Aorta (tissue), 5 donors: ENCODE measurements at regions not wholly inside any gene's neighbourhood (a gene's known extent, or its start where the extent isn't known, plus 50 kb on each side); places are given as distances from the start of the nearest gene placed in this dataset.

Experiments
- ATAC-seq: fragments of 200-7000 bp; cut with Tn5 transposase; one replicate; pipeline ENCODE4 v1.9.1; 2022; ENCODE audit warnings: moderate library complexity; ENCODE audit not compliant: low FRiP score
- DNase-seq, 2 donors: peaks; one replicate each; pipeline ENCODE4 v3.0.0-alpha.2; 2020
- H3K27ac ChIP-seq, 2 donors: one replicate each; pipeline ENCODE4 v1.5.1; 2013; ENCODE audit warnings: low read length in 2 of 2, mild to moderate bottlenecking in 2 of 2, moderate library complexity in 2 of 2, control low read depth in 1 of 2, inconsistent platforms in 1 of 2, low read depth in 1 of 2
- H3K27me3 ChIP-seq, 2 donors: one replicate each; pipeline ENCODE4 v1.6.1; 2013; ENCODE audit warnings: control low read depth in 1 of 2, low read length in 1 of 2, mild to moderate bottlenecking in 1 of 2, moderate library complexity in 1 of 2; ENCODE audit not compliant: insufficient read depth in 2 of 2, control insufficient read depth in 1 of 2
- H3K36me3 ChIP-seq, 2 donors: one replicate each; pipeline ENCODE4 v1.6.1; 2013; ENCODE audit warnings: control low read depth in 1 of 2, low read length in 1 of 2, mild to moderate bottlenecking in 1 of 2; ENCODE audit not compliant: insufficient read depth in 2 of 2, control insufficient read depth in 1 of 2
- H3K4me1 ChIP-seq, 2 donors: one replicate each; pipeline ENCODE4 v1.6.1; 2013; ENCODE audit warnings: low read length in 2 of 2, control low read depth in 1 of 2, mild to moderate bottlenecking in 1 of 2, moderate library complexity in 1 of 2; ENCODE audit not compliant: insufficient read depth in 2 of 2, control insufficient read depth in 1 of 2
- H3K4me3 ChIP-seq, 2 donors: one replicate each; pipeline ENCODE4 v1.5.1; 2013; ENCODE audit warnings: low read length in 2 of 2, control low read depth in 1 of 2, mild to moderate bottlenecking in 1 of 2
- H3K9me3 ChIP-seq: one replicate; pipeline ENCODE4 v1.6.1; 2013; ENCODE audit warnings: mild to moderate bottlenecking, low read length; ENCODE audit not compliant: control insufficient read depth
- WGBS, 2 donors: extraction: QIAGEN DNeasy Blood & Tissue Kit; methylation state at CpG; one replicate each; pipeline ENCODE4 v1.1.7; 2013; 5-methylcytosine and 5-hydroxymethylcytosine counted together
- intact Hi-C, 2 donors: fragments of 100-400 bp; cut with DNase I; formaldehyde crosslinking; loops; one replicate each; pipeline versions ENCODE4 v1.14.2 to v1.15.0; 2022
- donor health status: healthy with polysubstance abuse.
- donor health status: Bipolar disorder and iron deficiency.
- donor health status: DM: no; HTN: no; CAD: no.
- donor health status: DM: no; HTN: no; CAD: no.
- donor health status: DM: yes; HTN: yes; CAD: no.

GRCh38 chr13:42686165-42686564, 95.2 kb upstream of the FAM216B start:
- Histone ChIP-seq H3K9me3 (no peaks in the 10 kb centered on the region), H3K27ac (no peak overlapping the region), H3K36me3 (no peaks in the 10 kb centered on the region), H3K4me3 (no peak overlapping the region), H3K4me1 (no peaks in the 10 kb centered on the region), H3K27me3 (no peaks in the 10 kb centered on the region)
- DNase-seq (no peak), ATAC-seq (no peak)
- intact Hi-C loops: no loop called here

GRCh38 chr13:42688821-42689220, 92.6 kb upstream of the FAM216B start:
- no peak for DNase-seq
- 55 to 59% methylated on average over 4 of the region's 4 CpGs for WGBS, 2 donors
- ATAC-seq: no peak
- no peaks in the 10 kb centered on the region for H3K4me1 ChIP-seq
- H3K9me3 ChIP-seq: no peaks in the 10 kb centered on the region
- no peak overlapping the region for H3K4me3 ChIP-seq
- no peaks in the 10 kb centered on the region for H3K36me3 ChIP-seq
- H3K27ac ChIP-seq: no peak overlapping the region
- H3K27me3 ChIP-seq: no peaks in the 10 kb centered on the region
- intact Hi-C loops: no loop called here

GRCh38 chr13:42696191-42696590, 85.2 kb upstream of the FAM216B start:
- no peaks in the 10 kb centered on the region for H3K4me1 ChIP-seq
- H3K27ac ChIP-seq: no peak overlapping the region
- no peaks in the 10 kb centered on the region for H3K36me3 ChIP-seq
- DNase-seq: no peak
- WGBS, 2 donors: 60 to 61% methylated on average over 4 of the region's 4 CpGs
- H3K4me3 ChIP-seq: no peak overlapping the region
- no peaks in the 10 kb centered on the region for H3K27me3 ChIP-seq
- H3K9me3 ChIP-seq: no peaks in the 10 kb centered on the region
- ATAC-seq: no peak
- intact Hi-C loops: no loop called here

- no peaks in the 10 kb centered on the region for H3K27me3 ChIP-seq
- H3K27ac ChIP-seq: no peak overlapping the region
- intact Hi-C loops: no loop called here
- whole genome bisulfite sequencing, 2 donors: 88 to 91% methylated on average over 6 of the region's 6 CpGs
- ATAC-seq (no peak), DNase-seq (no peak)
- no peak overlapping the region for H3K4me3 ChIP-seq
- no peaks in the 10 kb centered on the region for H3K4me1 ChIP-seq
- H3K9me3 ChIP-seq: no peaks in the 10 kb centered on the region
- H3K36me3 ChIP-seq: no peaks in the 10 kb centered on the region
Observed at GRCh38 chr13:42699912-42700311, 81.5 kb upstream of the FAM216B start.

GRCh38 chr13:42702716-42703115, 78.7 kb upstream of the FAM216B start:
- Histone ChIP-seq H3K27ac (no peak overlapping the region), H3K4me1 (no peaks in the 10 kb centered on the region), H3K9me3 (no peaks in the 10 kb centered on the region), H3K36me3 (no peaks in the 10 kb centered on the region), H3K4me3 (no peak overlapping the region), H3K27me3 (no peaks in the 10 kb centered on the region)
- DNase-seq: no peak
- 11 to 12% methylated on average over 2 of the region's 2 CpGs for WGBS, 2 donors
- ATAC-seq: peak; percentile 65
- intact Hi-C loops: no loop called here

DNA sequence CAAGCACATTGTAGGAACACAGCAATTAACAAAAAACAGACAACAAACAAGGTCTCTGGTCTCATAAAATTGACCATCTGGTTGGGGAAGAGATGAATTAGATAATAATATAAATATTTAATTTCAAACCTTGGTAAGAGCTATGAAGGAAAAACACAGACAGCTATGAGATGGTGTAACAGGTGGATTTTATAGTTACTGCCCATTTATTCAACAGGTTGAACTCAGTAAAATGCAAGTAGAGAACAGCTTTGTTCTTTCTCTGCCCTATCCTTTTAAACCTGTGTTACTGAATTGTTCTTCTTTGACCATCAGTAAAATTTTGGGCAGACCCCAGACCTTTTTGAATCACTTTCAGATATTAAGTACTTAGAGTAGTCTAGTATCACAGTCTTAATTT, 77.6 kb upstream of the FAM216B start:
- DNase-seq (no peak), ATAC-seq (no peak)
- no peaks in the 10 kb centered on the region for H3K27me3 ChIP-seq
- H3K27ac ChIP-seq: no peak overlapping the region
- intact Hi-C loops: no loop called here
- no peaks in the 10 kb centered on the region for H3K36me3 ChIP-seq
- H3K9me3 ChIP-seq: no peaks in the 10 kb centered on the region
- H3K4me3 ChIP-seq: no peak overlapping the region
- H3K4me1 ChIP-seq: no peaks in the 10 kb centered on the region

DNA sequence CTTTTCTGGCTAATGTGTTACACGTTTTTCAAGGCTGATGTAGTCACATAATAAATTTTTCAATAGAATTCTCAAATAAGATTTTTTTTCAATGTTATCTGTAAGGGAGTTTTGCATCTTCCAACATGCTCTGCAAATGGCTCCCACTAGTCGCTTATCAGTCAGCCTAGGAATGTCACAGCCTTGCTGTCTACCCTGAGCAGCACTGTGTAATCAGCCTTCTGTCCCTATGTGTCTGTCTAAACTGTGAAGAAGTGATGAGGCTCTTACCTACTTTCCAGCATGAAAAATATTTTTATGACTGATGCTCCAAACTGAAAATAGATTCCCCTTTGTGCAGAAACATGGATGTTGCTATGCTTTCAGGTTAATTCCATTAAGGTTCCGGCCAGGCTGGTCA, 75.1 kb upstream of the FAM216B start:
- no peak for DNase-seq
- no peak overlapping the region for H3K27ac ChIP-seq
- H3K9me3 ChIP-seq: no peaks in the 10 kb centered on the region
- intact Hi-C loops: no loop called here
- H3K4me3 ChIP-seq: no peak overlapping the region
- H3K27me3 ChIP-seq: no peaks in the 10 kb centered on the region
- H3K36me3 ChIP-seq: no peaks in the 10 kb centered on the region
- no peaks in the 10 kb centered on the region for H3K4me1 ChIP-seq
- ATAC-seq: no peak
- 63 to 77% methylated on average over 3 of the region's 3 CpGs for WGBS, 2 donors

- WGBS, 2 donors: 81 to 83% methylated on average over 4 of the region's 4 CpGs
- no peaks in the 10 kb centered on the region for H3K4me1 ChIP-seq
- H3K4me3 ChIP-seq: no peak overlapping the region
- no peaks in the 10 kb centered on the region for H3K9me3 ChIP-seq
- DNase-seq (no peak), ATAC-seq (no peak)
- H3K27me3 ChIP-seq: no peaks in the 10 kb centered on the region
- no peak overlapping the region for H3K27ac ChIP-seq
- no peaks in the 10 kb centered on the region for H3K36me3 ChIP-seq
- intact Hi-C loops: no loop called here
Observed at GRCh38 chr13:42707048-42707447, 74.3 kb upstream of the FAM216B start.

GRCh38 chr13:42707586-42707985, 73.8 kb upstream of the FAM216B start:
- 40 to 44% methylated on average over 4 of the region's 4 CpGs for WGBS, 2 donors
- no peaks in the 10 kb centered on the region for H3K9me3 ChIP-seq
- H3K36me3 ChIP-seq: no peaks in the 10 kb centered on the region
- no peak overlapping the region for H3K4me3 ChIP-seq
- DNase-seq (no peak), ATAC-seq (no peak)
- H3K27me3 ChIP-seq: no peaks in the 10 kb centered on the region
- no peak overlapping the region for H3K27ac ChIP-seq
- intact Hi-C loops: no loop called here
- H3K4me1 ChIP-seq: no peaks in the 10 kb centered on the region

- Histone ChIP-seq H3K4me1 (no peaks in the 10 kb centered on the region), H3K27ac (no peak overlapping the region), H3K27me3 (no peaks in the 10 kb centered on the region), H3K36me3 (no peaks in the 10 kb centered on the region), H3K9me3 (no peaks in the 10 kb centered on the region), H3K4me3 (no peak overlapping the region)
- no peak for DNase-seq
- intact Hi-C loops: no loop called here
- WGBS, 2 donors: 94 to 97% methylated on average over 4 of the region's 4 CpGs
- no peak for ATAC-seq
Observed at GRCh38 chr13:42708391-42708790, 73.0 kb upstream of the FAM216B start.
